ENCODE measurements at regions not wholly inside any gene's neighbourhood (a gene's known extent, or its start where the extent isn't known, plus 50 kb on each side); places are given as distances from the start of the nearest gene placed in this dataset.

- H3K4me2 ChIP-seq (ENCODE audit: low read length): no peak overlapping the region
- H3K9ac ChIP-seq (ENCODE audit: low read length): no peak overlapping the region
- WGBS (ENCODE audit: extremely low coverage, insufficient coverage, low lambda C conversion rate): no CpG with 5 or more reads among the region's 15 CpGs
- H3K79me1 ChIP-seq (ENCODE audit: low read length): no peaks in the 10 kb centered on the region
- no peak overlapping the region for H4K5ac ChIP-seq (ENCODE audit: low read length)
- H3K4me1 ChIP-seq (ENCODE audit: control insufficient read depth, low read depth, low read length): no peaks in the 10 kb centered on the region
- H4K8ac ChIP-seq (ENCODE audit: low read depth, low read length): no peak overlapping the region
- no peak overlapping the region for H3K4me3 ChIP-seq (ENCODE audit: low read length)
- no peak overlapping the region for H2BK15ac ChIP-seq (replicated peaks; ENCODE audit: low read depth)
- H3K27ac ChIP-seq (ENCODE audit: low read depth, low read length): no peak overlapping the region
- no peak overlapping the region for H3K18ac ChIP-seq (ENCODE audit: low read length)
- no peak overlapping the region for H2AK5ac ChIP-seq (ENCODE audit: low read length)
- DNase-seq: no peak
- no peak overlapping the region for H3K4ac ChIP-seq (ENCODE audit: low read depth, low read length)
- no peaks in the 10 kb centered on the region for H3K36me3 ChIP-seq (ENCODE audit: control insufficient read depth, insufficient read depth, low read length)
- H2BK5ac ChIP-seq (ENCODE audit: low read length): no peak overlapping the region
- no peak overlapping the region for H3K56ac ChIP-seq (ENCODE audit: low read length)
- H3K23ac ChIP-seq (ENCODE audit: low read length): no peak overlapping the region
- no peaks in the 10 kb centered on the region for H3K27me3 ChIP-seq (ENCODE audit: insufficient read depth, low read length, poor library complexity)
- no peak overlapping the region for H2BK120ac ChIP-seq (ENCODE audit: low read depth, low read length)
- H3K79me2 ChIP-seq (ENCODE audit: control insufficient read depth, insufficient read depth, low read length): no peaks in the 10 kb centered on the region
Observed at GRCh38 chr7:344608-344994, 54.6 kb downstream of the FOXL3 start.

GRCh38 chr7:346116-346898, 56.3 kb downstream of the FOXL3 start:
- no peak overlapping the region for H2BK15ac ChIP-seq (replicated peaks; ENCODE audit: low read depth)
- H3K36me3 ChIP-seq (ENCODE audit: control insufficient read depth, insufficient read depth, low read length): no peaks in the 10 kb centered on the region
- no peaks in the 10 kb centered on the region for H3K79me2 ChIP-seq (ENCODE audit: control insufficient read depth, insufficient read depth, low read length)
- H2AK5ac ChIP-seq (ENCODE audit: low read length): no peak overlapping the region
- WGBS (ENCODE audit: extremely low coverage, insufficient coverage, low lambda C conversion rate): no CpG with 5 or more reads among the region's 60 CpGs
- H3K4me1 ChIP-seq (ENCODE audit: control insufficient read depth, low read depth, low read length): no peaks in the 10 kb centered on the region
- H3K56ac ChIP-seq (ENCODE audit: low read length): no peak overlapping the region
- no peak overlapping the region for H3K27ac ChIP-seq (ENCODE audit: low read depth, low read length)
- H3K27me3 ChIP-seq (ENCODE audit: insufficient read depth, low read length, poor library complexity): no peaks in the 10 kb centered on the region
- H2BK5ac ChIP-seq (ENCODE audit: low read length): no peak overlapping the region
- no peak overlapping the region for H3K9ac ChIP-seq (ENCODE audit: low read length)
- H3K4ac ChIP-seq (ENCODE audit: low read depth, low read length): no peak overlapping the region
- no peaks in the 10 kb centered on the region for H3K79me1 ChIP-seq (ENCODE audit: low read length)
- H3K4me3 ChIP-seq (ENCODE audit: low read length): no peak overlapping the region
- H4K5ac ChIP-seq (ENCODE audit: low read length): no peak overlapping the region
- H3K18ac ChIP-seq (ENCODE audit: low read length): no peak overlapping the region
- H3K23ac ChIP-seq (ENCODE audit: low read length): no peak overlapping the region
- H3K4me2 ChIP-seq (ENCODE audit: low read length): no peak overlapping the region
- no peak for DNase-seq
- no peak overlapping the region for H2BK120ac ChIP-seq (ENCODE audit: low read depth, low read length)
- H4K8ac ChIP-seq (ENCODE audit: low read depth, low read length): no peak overlapping the region

- no peak overlapping the region for H3K4ac ChIP-seq (ENCODE audit: low read depth, low read length)
- no peaks in the 10 kb centered on the region for H3K4me1 ChIP-seq (ENCODE audit: control insufficient read depth, low read depth, low read length)
- no peak overlapping the region for H3K18ac ChIP-seq (ENCODE audit: low read length)
- no peaks in the 10 kb centered on the region for H3K36me3 ChIP-seq (ENCODE audit: control insufficient read depth, insufficient read depth, low read length)
- H2BK5ac ChIP-seq (ENCODE audit: low read length): no peak overlapping the region
- no peak for DNase-seq
- no peak overlapping the region for H2AK5ac ChIP-seq (ENCODE audit: low read length)
- H4K8ac ChIP-seq (ENCODE audit: low read depth, low read length): no peak overlapping the region
- no peak overlapping the region for H3K23ac ChIP-seq (ENCODE audit: low read length)
- H3K79me1 ChIP-seq (ENCODE audit: low read length): no peaks in the 10 kb centered on the region
- H3K56ac ChIP-seq (ENCODE audit: low read length): no peak overlapping the region
- H3K79me2 ChIP-seq (ENCODE audit: control insufficient read depth, insufficient read depth, low read length): no peaks in the 10 kb centered on the region
- H3K27ac ChIP-seq (ENCODE audit: low read depth, low read length): no peak overlapping the region
- no peak overlapping the region for H3K4me2 ChIP-seq (ENCODE audit: low read length)
- no CpG with 5 or more reads among the region's 20 CpGs for WGBS (ENCODE audit: extremely low coverage, insufficient coverage, low lambda C conversion rate)
- H3K27me3 ChIP-seq (ENCODE audit: insufficient read depth, low read length, poor library complexity): no peaks in the 10 kb centered on the region
- no peak overlapping the region for H2BK15ac ChIP-seq (replicated peaks; ENCODE audit: low read depth)
- H3K9ac ChIP-seq (ENCODE audit: low read length): no peak overlapping the region
- no peak overlapping the region for H4K5ac ChIP-seq (ENCODE audit: low read length)
- H2BK120ac ChIP-seq (ENCODE audit: low read depth, low read length): no peak overlapping the region
- no peak overlapping the region for H3K4me3 ChIP-seq (ENCODE audit: low read length)
Observed at GRCh38 chr7:347001-347590, 57.1 kb downstream of the FOXL3 start.

GRCh38 chr7:347644-348479, 57.9 kb downstream of the FOXL3 start:
- WGBS (ENCODE audit: extremely low coverage, insufficient coverage, low lambda C conversion rate): no CpG with 5 or more reads among the region's 29 CpGs
- H3K79me1 ChIP-seq (ENCODE audit: low read length): no peaks in the 10 kb centered on the region

GRCh38 chr7:348480-348844, 58.5 kb downstream of the FOXL3 start:
- whole genome bisulfite sequencing (ENCODE audit: extremely low coverage, insufficient coverage, low lambda C conversion rate): no CpG with 5 or more reads among the region's 11 CpGs
- Histone ChIP-seq H3K79me2 (ENCODE audit: control insufficient read depth, insufficient read depth, low read length) (no peaks in the 10 kb centered on the region), H4K8ac (ENCODE audit: low read depth, low read length) (no peak overlapping the region), H2BK5ac (ENCODE audit: low read length) (no peak overlapping the region), H3K56ac (ENCODE audit: low read length) (no peak overlapping the region), H3K27me3 (ENCODE audit: insufficient read depth, low read length, poor library complexity) (no peaks in the 10 kb centered on the region), H4K5ac (ENCODE audit: low read length) (no peak overlapping the region), H3K79me1 (ENCODE audit: low read length) (no peaks in the 10 kb centered on the region), H3K9ac (ENCODE audit: low read length) (no peak overlapping the region), H3K4ac (ENCODE audit: low read depth, low read length) (no peak overlapping the region), H2BK15ac (replicated peaks; ENCODE audit: low read depth) (no peak overlapping the region), H3K23ac (ENCODE audit: low read length) (no peak overlapping the region), H3K27ac (ENCODE audit: low read depth, low read length) (no peak overlapping the region), H3K36me3 (ENCODE audit: control insufficient read depth, insufficient read depth, low read length) (no peaks in the 10 kb centered on the region), H3K4me1 (ENCODE audit: control insufficient read depth, low read depth, low read length) (no peaks in the 10 kb centered on the region), H3K4me3 (ENCODE audit: low read length) (no peak overlapping the region), H3K18ac (ENCODE audit: low read length) (no peak overlapping the region), H3K4me2 (ENCODE audit: low read length) (no peak overlapping the region), H2BK120ac (ENCODE audit: low read depth, low read length) (no peak overlapping the region), H2AK5ac (ENCODE audit: low read length) (no peak overlapping the region)
- no peak for DNase-seq

More at GRCh38 chr7:347644-348479, 57.9 kb downstream of the FOXL3 start:
- Histone ChIP-seq H2BK5ac (ENCODE audit: low read length) (no peak overlapping the region), H4K5ac (ENCODE audit: low read length) (no peak overlapping the region), H3K4me2 (ENCODE audit: low read length) (no peak overlapping the region), H4K8ac (ENCODE audit: low read depth, low read length) (no peak overlapping the region), H3K36me3 (ENCODE audit: control insufficient read depth, insufficient read depth, low read length) (no peaks in the 10 kb centered on the region), H2BK15ac (replicated peaks; ENCODE audit: low read depth) (no peak overlapping the region), H3K79me2 (ENCODE audit: control insufficient read depth, insufficient read depth, low read length) (no peaks in the 10 kb centered on the region), H3K9ac (ENCODE audit: low read length) (no peak overlapping the region), H3K18ac (ENCODE audit: low read length) (no peak overlapping the region), H3K56ac (ENCODE audit: low read length) (no peak overlapping the region), H3K27ac (ENCODE audit: low read depth, low read length) (no peak overlapping the region), H3K27me3 (ENCODE audit: insufficient read depth, low read length, poor library complexity) (no peaks in the 10 kb centered on the region), H3K4ac (ENCODE audit: low read depth, low read length) (no peak overlapping the region), H3K4me1 (ENCODE audit: control insufficient read depth, low read depth, low read length) (no peaks in the 10 kb centered on the region), H3K4me3 (ENCODE audit: low read length) (no peak overlapping the region), H2AK5ac (ENCODE audit: low read length) (no peak overlapping the region), H3K23ac (ENCODE audit: low read length) (no peak overlapping the region), H2BK120ac (ENCODE audit: low read depth, low read length) (no peak overlapping the region)
- no peak for DNase-seq
